Inferior parietal cortex (tissue), 1 donor: ENCODE measurements at regions not wholly inside any gene's neighbourhood (a gene's known extent, or its start where the extent isn't known, plus 50 kb on each side); places are given as distances from the start of the nearest gene placed in this dataset.
A peak's percentile ranks its signal among the peaks of the same experiment; 100 is the strongest.

ENCODE experiments used
- DNase-seq: peaks from one replicate; pipeline ENCODE4 v3.0.0-alpha.2; 2016; ENCODE audit errors: extremely low spot score

GRCh38 chr9:79257228-79257781 lies 314.5 kb upstream of the TLE4 start:
- DNase-seq = peak; percentile 18

- DNase-seq = peak; percentile 25
Observed at GRCh38 chr9:79257790-79258351, 313.9 kb upstream of the TLE4 start.

- DNase-seq = no peak
Observed at GRCh38 chr9:79259858-79260257, 311.9 kb upstream of the TLE4 start.

- DNase-seq = no peak
Observed at GRCh38 chr9:79263628-79264027, 308.1 kb upstream of the TLE4 start.

- no peak for DNase-seq
Observed at GRCh38 chr9:79264041-79264440, 307.7 kb upstream of the TLE4 start.

GRCh38 chr9:79264511-79265355 lies 307.0 kb upstream of the TLE4 start:
- DNase-seq = peak; percentile 10

- no peak for DNase-seq
Observed at GRCh38 chr9:79266986-79267385, 304.8 kb upstream of the TLE4 start.

GRCh38 chr9:79268806-79269205 lies 303.0 kb upstream of the TLE4 start:
- DNase-seq = no peak

GRCh38 chr9:79273311-79273710 lies 298.5 kb upstream of the TLE4 start:
- DNase-seq = no peak

GRCh38 chr9:79279356-79279755 lies 292.4 kb upstream of the TLE4 start:
- DNase-seq = no peak

- no peak for DNase-seq
Observed at GRCh38 chr9:79280691-79281090, 291.1 kb upstream of the TLE4 start.

GRCh38 chr9:79284081-79284480 lies 287.7 kb upstream of the TLE4 start:
- DNase-seq = no peak

GRCh38 chr9:79286992-79287707 lies 284.6 kb upstream of the TLE4 start:
- no peak for DNase-seq

- DNase-seq = no peak
Observed at GRCh38 chr9:79287708-79288290, 284.0 kb upstream of the TLE4 start.

- DNase-seq = no peak
Observed at GRCh38 chr9:79289856-79290255, 281.9 kb upstream of the TLE4 start.

- DNase-seq = no peak
Observed at GRCh38 chr9:79292731-79293280, 279.0 kb upstream of the TLE4 start.

GRCh38 chr9:79300068-79300467 lies 271.7 kb upstream of the TLE4 start:
- DNase-seq = no peak

- no peak for DNase-seq
Observed at GRCh38 chr9:79301085-79301484, 270.7 kb upstream of the TLE4 start.

- no peak for DNase-seq
Observed at GRCh38 chr9:79301551-79302391, 270.0 kb upstream of the TLE4 start.

- no peak for DNase-seq
Observed at GRCh38 chr9:79302569-79302968, 269.2 kb upstream of the TLE4 start.

- DNase-seq = no peak
Observed at GRCh38 chr9:79308012-79308411, 263.8 kb upstream of the TLE4 start.
